Naive thymus-derived CD4-positive, alpha-beta T cell (primary cell): ENCODE measurements at regions not wholly inside any gene's neighbourhood (a gene's known extent, or its start where the extent isn't known, plus 50 kb on each side); places are given as distances from the start of the nearest gene placed in this dataset.

ENCODE experiments used
- ATAC-seq: fragments of 150-1000 bp; cut with Tn5 transposase; 2 replicates; pipeline ENCODE4 v1.10.0; 2021; ENCODE audit warnings: mild to moderate bottlenecking, moderate library complexity
- CTCF ChIA-PET: fragments of 350-600 bp; sonication (Branson Sonifier 250); formaldehyde crosslinking; loops from one replicate; lab custom pipeline; 2021; ENCODE audit warnings: antibody characterized with exemption; lab: Charles Lee
- POLR2A ChIA-PET: fragments of 350-600 bp; sonication (Branson Sonifier 250); formaldehyde crosslinking; loops from one replicate; lab custom pipeline; 2021; ENCODE audit warnings: antibody characterized with exemption, inconsistent platforms; lab: Charles Lee
- DNase-seq, 9 donors: peaks; one replicate each; pipeline versions ENCODE4 v3.0.0 to v3.0.0-alpha.2; 2020 to 2022; ENCODE audit warnings: mixed read lengths in 1 of 9
- H3K27ac ChIP-seq: one replicate; pipeline ENCODE4 v1.7.0; 2013; ENCODE audit warnings: mild to moderate bottlenecking, low read depth, low read length, moderate library complexity
- H3K27me3 ChIP-seq, 2 donors: one replicate each; pipeline ENCODE4 v1.7.0; 2013; ENCODE audit warnings: low read length in 2 of 2, mild to moderate bottlenecking in 2 of 2, moderate library complexity in 2 of 2; ENCODE audit not compliant: control insufficient read depth in 2 of 2, insufficient read depth in 2 of 2
- H3K36me3 ChIP-seq, 3 experiments: 1 replicate in 2 of 3; 2 replicates in 1 of 3; pipeline ENCODE4 v1.7.0; 2013; ENCODE audit warnings: low read length in 3 of 3, mild to moderate bottlenecking in 3 of 3, moderate library complexity in 1 of 3; ENCODE audit not compliant: insufficient read depth in 3 of 3, control insufficient read depth in 2 of 3
- H3K4me1 ChIP-seq, 2 donors: one replicate each; pipeline ENCODE4 v1.7.0; 2013; ENCODE audit warnings: low read length in 2 of 2, mild to moderate bottlenecking in 2 of 2, moderate library complexity in 1 of 2; ENCODE audit not compliant: control insufficient read depth in 2 of 2, insufficient read depth in 2 of 2
- H3K4me3 ChIP-seq: 2 replicates; pipeline ENCODE4 v1.7.0; 2013; ENCODE audit warnings: mild to moderate bottlenecking, low read length
- H3K9me3 ChIP-seq, 3 experiments: 1 replicate in 2 of 3; 2 replicates in 1 of 3; pipeline ENCODE4 v1.7.0; 2013; ENCODE audit warnings: low read length in 3 of 3; ENCODE audit not compliant: control insufficient read depth in 2 of 3
- H3K27ac Mint-ChIP-seq, 9 donors: one replicate each; pipeline ENCODE4 v1.8.0; 2020 to 2022; ENCODE audit warnings: mixed read lengths in 9 of 9, mild to moderate bottlenecking in 8 of 9, moderate library complexity in 5 of 9, inconsistent platforms in 2 of 9
- H3K27me3 Mint-ChIP-seq, 5 donors: one replicate each; pipeline ENCODE4 v1.8.0; 2021 to 2022; ENCODE audit warnings: mixed read lengths in 5 of 5, mild to moderate bottlenecking in 1 of 5
- H3K36me3 Mint-ChIP-seq, 5 donors: one replicate each; pipeline ENCODE4 v1.8.0; 2020 to 2022; ENCODE audit warnings: mixed read lengths in 5 of 5, mild to moderate bottlenecking in 3 of 5, inconsistent platforms in 1 of 5
- H3K4me1 Mint-ChIP-seq, 7 donors: one replicate each; pipeline ENCODE4 v1.8.0; 2020 to 2022; ENCODE audit warnings: mixed read lengths in 7 of 7, mild to moderate bottlenecking in 3 of 7, inconsistent platforms in 1 of 7
- H3K4me3 Mint-ChIP-seq, 10 donors: one replicate each; pipeline ENCODE4 v1.8.0; 2020 to 2022; ENCODE audit warnings: mild to moderate bottlenecking in 10 of 10, mixed read lengths in 10 of 10, moderate library complexity in 6 of 10, inconsistent platforms in 2 of 10
- H3K9me3 Mint-ChIP-seq, 11 donors: one replicate each; pipeline ENCODE4 v1.8.0; 2020 to 2022; ENCODE audit warnings: mixed read lengths in 11 of 11, mild to moderate bottlenecking in 4 of 11, inconsistent platforms in 1 of 11, moderate library complexity in 1 of 11
- intact Hi-C, 2 donors: fragments of 100-400 bp; cut with micrococcal nuclease; formaldehyde crosslinking; loops; one replicate each; pipeline ENCODE4 v1.15.1; 2023

- H3K9me3 ChIP-seq = no peaks in the 10 kb centered on the region
- Mint-ChIP-seq H3K36me3 (no peaks in the 10 kb centered on the region), H3K27me3 (peaks cover 0 to 10% (median 5%) of the 10 kb centered on the region in 5 donors), H3K27ac (peak overlapping the region in 1 of 9 donors; percentile 42), H3K4me3 (no peak overlapping the region), H3K9me3 (peaks cover 0 to 15% (median 3%) of the 10 kb centered on the region in 11 donors), H3K4me1 (peaks cover 0 to 2% (median 0%) of the 10 kb centered on the region in 7 donors)
- ATAC-seq (no peak), DNase-seq (no peak)
- no peaks in the 10 kb centered on the region for H3K4me1 ChIP-seq
- intact Hi-C loops = no loop called here
- H3K4me3 ChIP-seq = no peak overlapping the region
- no peaks in the 10 kb centered on the region for H3K27me3 ChIP-seq
- POLR2A ChIA-PET = no interaction called here
- CTCF ChIA-PET = no interaction called here
- H3K36me3 ChIP-seq = no peaks in the 10 kb centered on the region
- no peak overlapping the region for H3K27ac ChIP-seq
These were observed 122.6 kb upstream of the PIEZO2 start for GRCh38 chr18:11271954-11272353.

GRCh38 chr18:11269257-11269656 lies 119.9 kb upstream of the PIEZO2 start:
- H3K4me1 Mint-ChIP-seq = peaks cover 0 to 2% (median 0%) of the 10 kb centered on the region in 7 donors
- no peak for DNase-seq

GRCh38 chr18:11268741-11269233 lies 119.4 kb upstream of the PIEZO2 start:
- Histone ChIP-seq H3K4me3 (no peak overlapping the region), H3K27me3 (no peaks in the 10 kb centered on the region), H3K9me3 (peaks cover 0 to 2% (median 0%) of the 10 kb centered on the region in 3 experiments), H3K36me3 (no peaks in the 10 kb centered on the region), H3K4me1 (no peaks in the 10 kb centered on the region), H3K27ac (no peak overlapping the region)
- ChIA-PET CTCF (no interaction called here), POLR2A (no interaction called here)
- Mint-ChIP-seq H3K4me3 (no peak overlapping the region), H3K27me3 (peaks cover 0 to 16% (median 5%) of the 10 kb centered on the region in 5 donors), H3K4me1 (peaks cover 0 to 2% (median 0%) of the 10 kb centered on the region in 7 donors), H3K36me3 (peaks cover 0 to 4% (median 0%) of the 10 kb centered on the region in 5 donors), H3K27ac (no peak overlapping the region), H3K9me3 (peaks cover 0 to 22% (median 9%) of the 10 kb centered on the region in 11 donors)
- no peak for DNase-seq
- intact Hi-C loops = no loop called here
- ATAC-seq = no peak

More at GRCh38 chr18:11269257-11269656, 119.9 kb upstream of the PIEZO2 start:
- no peak overlapping the region for H3K4me3 Mint-ChIP-seq
- H3K27ac ChIP-seq = no peak overlapping the region
- H3K36me3 Mint-ChIP-seq = peaks cover 0 to 4% (median 0%) of the 10 kb centered on the region in 5 donors
- ChIA-PET CTCF (no interaction called here), POLR2A (no interaction called here)
- no peak overlapping the region for H3K27ac Mint-ChIP-seq
- no peaks in the 10 kb centered on the region for H3K36me3 ChIP-seq
- H3K4me3 ChIP-seq = no peak overlapping the region
- intact Hi-C loops = no loop called here
- no peaks in the 10 kb centered on the region for H3K9me3 ChIP-seq
- peaks cover 0 to 19% (median 6%) of the 10 kb centered on the region in 11 donors for H3K9me3 Mint-ChIP-seq
- no peaks in the 10 kb centered on the region for H3K4me1 ChIP-seq
- ATAC-seq = no peak
- H3K27me3 Mint-ChIP-seq = peaks cover 0 to 16% (median 5%) of the 10 kb centered on the region in 5 donors
- no peaks in the 10 kb centered on the region for H3K27me3 ChIP-seq

GRCh38 chr18:11268153-11268552 lies 118.8 kb upstream of the PIEZO2 start:
- Mint-ChIP-seq H3K36me3 (peaks cover 0 to 4% (median 0%) of the 10 kb centered on the region in 5 donors), H3K4me3 (no peak overlapping the region), H3K9me3 (peaks cover 4 to 28% (median 15%) of the 10 kb centered on the region in 11 donors), H3K4me1 (peaks cover 0 to 2% (median 0%) of the 10 kb centered on the region in 7 donors), H3K27me3 (peaks cover 0 to 16% (median 5%) of the 10 kb centered on the region in 5 donors), H3K27ac (no peak overlapping the region)
- ChIA-PET POLR2A (no interaction called here), CTCF (no interaction called here)
- Histone ChIP-seq H3K27me3 (no peaks in the 10 kb centered on the region), H3K4me1 (no peaks in the 10 kb centered on the region), H3K27ac (no peak overlapping the region), H3K36me3 (no peaks in the 10 kb centered on the region), H3K4me3 (no peak overlapping the region), H3K9me3 (peaks cover 0 to 7% (median 0%) of the 10 kb centered on the region in 3 experiments)
- DNase-seq (no peak), ATAC-seq (no peak)
- intact Hi-C loops = no loop called here

- peaks cover 4 to 30% (median 15%) of the 10 kb centered on the region in 11 donors for H3K9me3 Mint-ChIP-seq
- no peak for ATAC-seq
- no peaks in the 10 kb centered on the region for H3K27me3 ChIP-seq
- H3K36me3 ChIP-seq = no peaks in the 10 kb centered on the region
- CTCF ChIA-PET = no interaction called here
- H3K27me3 Mint-ChIP-seq = peaks cover 0 to 16% (median 5%) of the 10 kb centered on the region in 5 donors
- H3K27ac Mint-ChIP-seq = no peak overlapping the region
- DNase-seq = no peak
- no peak overlapping the region for H3K4me3 ChIP-seq
- H3K4me3 Mint-ChIP-seq = no peak overlapping the region
- peaks cover 0 to 7% (median 0%) of the 10 kb centered on the region in 3 experiments for H3K9me3 ChIP-seq
- no peaks in the 10 kb centered on the region for H3K4me1 Mint-ChIP-seq
- intact Hi-C loops = no loop called here
- H3K27ac ChIP-seq = no peak overlapping the region
- H3K36me3 Mint-ChIP-seq = peaks cover 0 to 4% (median 0%) of the 10 kb centered on the region in 5 donors
- POLR2A ChIA-PET = no interaction called here
- H3K4me1 ChIP-seq = no peaks in the 10 kb centered on the region
These were observed 117.6 kb upstream of the PIEZO2 start for GRCh38 chr18:11266781-11267480.

- intact Hi-C loops = no loop called here
- DNase-seq = no peak
- Mint-ChIP-seq H3K4me1 (peaks cover 0 to 2% (median 0%) of the 10 kb centered on the region in 7 donors), H3K27me3 (peaks cover 0 to 2% (median 0%) of the 10 kb centered on the region in 5 donors), H3K4me3 (no peak overlapping the region), H3K27ac (no peak overlapping the region), H3K36me3 (peaks cover 0 to 4% (median 0%) of the 10 kb centered on the region in 5 donors), H3K9me3 (peaks cover 0 to 32% (median 8%) of the 10 kb centered on the region in 11 donors)
- no peak overlapping the region for H3K27ac ChIP-seq
- peaks cover 0 to 7% (median 0%) of the 10 kb centered on the region in 3 experiments for H3K9me3 ChIP-seq
- ChIA-PET CTCF (interaction anchor here (0.6 kb wide), 1 partner anchor 1623 kb away, joined by 3 read pairs; no protein-coding TSS in a partner anchor), POLR2A (no interaction called here)
- H3K4me3 ChIP-seq = no peak overlapping the region
- ATAC-seq = no peak
- no peaks in the 10 kb centered on the region for H3K27me3 ChIP-seq
- H3K4me1 ChIP-seq = no peaks in the 10 kb centered on the region
- no peaks in the 10 kb centered on the region for H3K36me3 ChIP-seq
These were observed 112.1 kb upstream of the PIEZO2 start for GRCh38 chr18:11261486-11261885.
